HepG2 (cell line): ENCODE measurements at regions not wholly inside any gene's neighbourhood (a gene's known extent, or its start where the extent isn't known, plus 50 kb on each side); places are given as distances from the start of the nearest gene placed in this dataset.

Experiments
- ATAC-seq: fragments of 200-7000 bp; cut with Tn5 transposase; 3 replicates; pipeline ENCODE4 v1.9.1; 2020; ENCODE audit warnings: mild to moderate bottlenecking, moderate library complexity
- BruUV-seq: library from RNA; stranded (reverse); fragments of 400-500 nt; replicated peaks from 2 replicates; lab custom pipeline; 2021; lab: Mats Ljungman, UMichigan
- CTCF ChIA-PET: fragments of 300-600 bp; formaldehyde crosslinking; extraction: SDS; loops from one replicate; lab custom pipeline; 2021; ENCODE audit warnings: low total read pairs, inconsistent platforms, low intra/inter-chr PET ratio; lab: Yijun Ruan, JAX
- POLR2A ChIA-PET: fragments of 350-600 bp; sonication (Branson Sonifier 250); formaldehyde crosslinking; loops from one replicate; lab custom pipeline; 2020; ENCODE audit warnings: antibody characterized with exemption, inconsistent platforms; lab: Yijun Ruan, JAX
- DNase-seq: peaks from one replicate; pipeline ENCODE4 v3.0.0-alpha.2; 2015; ENCODE audit warnings: low spot score
- FAIRE-seq: peaks from 3 replicates; lab custom pipeline; 2011; peaks lifted over from hg19 to GRCh38; lab: Jason Lieb, UNC
- H2AFZ ChIP-seq: one replicate; pipeline ENCODE4 v1.6.1; 2011; ENCODE audit warnings: low read length, inconsistent platforms
- H3K27ac ChIP-seq: fragments of 300-600 bp; 3 replicates; pipeline ENCODE4 v1.8.0; 2011; ENCODE audit warnings: mixed run types, mild to moderate bottlenecking, mixed read lengths, low read length, inconsistent platforms; ENCODE audit not compliant: insufficient read depth; ENCODE audit errors: extremely low read length
- H3K27me3 ChIP-seq, 2 experiments: fragments of 200-600 bp in 1 of 2; 2 replicates in 1 of 2; 3 replicates in 1 of 2; pipeline versions ENCODE4 v1.6.0 to v1.8.0; 2011; ENCODE audit warnings: low read length in 2 of 2, mild to moderate bottlenecking in 2 of 2, moderate library complexity in 2 of 2, inconsistent platforms in 1 of 2; ENCODE audit not compliant: insufficient read depth in 2 of 2, control insufficient read depth in 1 of 2
- H3K36me3 ChIP-seq, 2 experiments: fragments of 200-600 bp in 1 of 2; replicated peaks in 1 of 2; 2 replicates in 1 of 2; 3 replicates in 1 of 2; pipeline versions ENCODE4 v1.5.1 to v1.8.0; 2011; ENCODE audit warnings: low read length in 2 of 2, inconsistent platforms in 1 of 2; ENCODE audit not compliant: insufficient read depth in 2 of 2, control insufficient read depth in 1 of 2
- H3K4me1 ChIP-seq: 2 replicates; pipeline ENCODE4 v1.5.1; 2012; ENCODE audit warnings: low read length, inconsistent platforms; ENCODE audit not compliant: insufficient read depth
- H3K4me2 ChIP-seq: 2 replicates; pipeline ENCODE4 v1.6.0; 2011; ENCODE audit warnings: low read depth, low read length, inconsistent platforms
- H3K4me3 ChIP-seq, 3 experiments: fragments of 200-600 bp in 1 of 3; sonication (generic), shearing (Covaris generic) in 1 of 3; replicated peaks in 1 of 3; 2 replicates each; pipeline ENCODE4 v1.5.1; 2011 to 2016; ENCODE audit warnings: low read length in 3 of 3, inconsistent platforms in 2 of 3, low read depth in 2 of 3, mild to moderate bottlenecking in 2 of 3, control low read depth in 1 of 3, mixed read lengths in 1 of 3; ENCODE audit not compliant: insufficient read depth in 1 of 3
- H3K79me2 ChIP-seq: one replicate; pipeline ENCODE4 v1.6.1; 2011; ENCODE audit warnings: low read length, inconsistent platforms; ENCODE audit not compliant: insufficient read depth
- H3K9ac ChIP-seq: 2 replicates; pipeline ENCODE4 v1.6.0; 2011; ENCODE audit warnings: mild to moderate bottlenecking, low read depth, low read length, inconsistent platforms; ENCODE audit not compliant: insufficient read depth
- H3K9me3 ChIP-seq: 2 replicates; pipeline ENCODE4 v1.5.1; 2012; ENCODE audit warnings: mild to moderate bottlenecking, low read length
- H4K20me1 ChIP-seq: 2 replicates; pipeline ENCODE4 v1.6.0; 2011; ENCODE audit warnings: inconsistent platforms, mild to moderate bottlenecking, low read length, moderate library complexity; ENCODE audit not compliant: insufficient read depth
- ATAD3A ChIP-seq: sonication (generic); formaldehyde crosslinking; IDR thresholded peaks from 2 replicates; pipeline ENCODE4 v1.4.0; 2020; ENCODE audit warnings: missing genetic modification reagents
- CTCF ChIP-seq: sonication (generic); formaldehyde crosslinking; IDR thresholded peaks from 2 replicates; pipeline ENCODE4 v1.5.0; 2020; ENCODE audit warnings: mild to moderate bottlenecking, missing genetic modification reagents, moderate library complexity
- FLYWCH1 ChIP-seq: sonication (generic); formaldehyde crosslinking; IDR thresholded peaks from 2 replicates; pipeline ENCODE4 v1.8.1; 2023; ENCODE audit warnings: mild to moderate bottlenecking, missing genetic modification reagents
- RERE ChIP-seq: IDR thresholded peaks from 2 replicates; pipeline ENCODE4 v1.6.1; 2016; ENCODE audit warnings: low read depth, missing genetic modification reagents, missing compliant biosample characterization
- SRSF4 ChIP-seq: fragments of 200-400 bp; formaldehyde crosslinking; IDR thresholded peaks from one replicate; pipeline ENCODE4 v1.6.1; 2018; ENCODE audit warnings: mild to moderate bottlenecking, low read depth, low read length, moderate library complexity; ENCODE audit not compliant: poor library complexity, severe bottlenecking
- STAG1 ChIP-seq: sonication (generic); formaldehyde crosslinking; IDR thresholded peaks from 2 replicates; pipeline ENCODE4 v1.4.0; 2020; ENCODE audit warnings: missing genetic modification reagents
- ZBTB26 ChIP-seq: IDR thresholded peaks from 2 replicates; pipeline ENCODE4 v1.6.1; 2016; ENCODE audit warnings: missing compliant biosample characterization, missing genetic modification reagents, borderline replicate concordance
- ZMAT5 ChIP-seq: sonication (generic); formaldehyde crosslinking; IDR thresholded peaks from 2 replicates; pipeline ENCODE4 v1.5.0; 2020; ENCODE audit warnings: mild to moderate bottlenecking, low read depth, missing genetic modification reagents, borderline replicate concordance
- ZNF33B ChIP-seq: sonication (generic); formaldehyde crosslinking; IDR thresholded peaks from 2 replicates; pipeline ENCODE4 v1.5.1; 2020; ENCODE audit warnings: mild to moderate bottlenecking, missing genetic modification reagents
- ZNF362 ChIP-seq: sonication (generic); formaldehyde crosslinking; IDR thresholded peaks from 2 replicates; pipeline ENCODE4 v1.4.0; 2020; ENCODE audit warnings: missing genetic modification reagents, mild to moderate bottlenecking, borderline replicate concordance
- ZNF503 ChIP-seq: sonication (generic); formaldehyde crosslinking; IDR thresholded peaks from 2 replicates; pipeline ENCODE4 v1.4.0; 2020; ENCODE audit warnings: missing genetic modification reagents
- ZSCAN20 ChIP-seq: sonication (generic); formaldehyde crosslinking; IDR thresholded peaks from 2 replicates; pipeline ENCODE4 v1.4.0; 2020; ENCODE audit warnings: missing genetic modification reagents, mild to moderate bottlenecking, borderline replicate concordance
- WGBS: methylation state at CpG from one replicate; pipeline ENCODE4 v1.1.6; 2017; ENCODE audit warnings: low lambda C conversion rate; 5-methylcytosine and 5-hydroxymethylcytosine counted together
- in situ Hi-C: cut with HindIII; loops from 2 replicates; pipeline ENCODE4 v1.10.0; 2017; ENCODE audit warnings: low pct_unique_long_range_greater_than_20kb; ENCODE audit not compliant: extremely low pct_ligation_motif_present
- intact Hi-C: fragments of 100-400 bp; cut with micrococcal nuclease; formaldehyde crosslinking; loops from one replicate; pipeline ENCODE4 v1.10.0; 2022; ENCODE audit not compliant: unreplicated experiment

GRCh38 chr1:189429610-189430009 lies 1048.1 kb downstream of the BRINP3 start:
- ChIA-PET CTCF (interaction anchor here (1.2 kb wide), 1 partner anchor 945 kb away, joined by 3 read pairs; no protein-coding TSS in a partner anchor), POLR2A (no interaction called here)
- BruUV-seq = no TSS peak
- H3K36me3 ChIP-seq = no peaks in the 10 kb centered on the region
- no peak overlapping the region for H3K27ac ChIP-seq
- H3K79me2 ChIP-seq = no peaks in the 10 kb centered on the region
- intact Hi-C loops (loop anchor here (1.0 to 10.0 kb wide), 4 partner anchors 243 to 1008 kb away; no protein-coding TSS in a partner anchor), in situ Hi-C loops (no loop called here)
- no peak overlapping the region for H3K4me2 ChIP-seq
- no peaks in the 10 kb centered on the region for H4K20me1 ChIP-seq
- ATAC-seq (peak; percentile 76), FAIRE-seq (no peak), DNase-seq (peak; percentile 53)
- 23% methylated on average over 4 of the region's 4 CpGs for WGBS
- no peak overlapping the region for H3K9ac ChIP-seq
- no peaks in the 10 kb centered on the region for H3K9me3 ChIP-seq
- no peak overlapping the region for H2AFZ ChIP-seq
- no peaks in the 10 kb centered on the region for H3K27me3 ChIP-seq
- no peak overlapping the region for H3K4me3 ChIP-seq
- H3K4me1 ChIP-seq = no peaks in the 10 kb centered on the region
- TF ChIP-seq SRSF4 = no peak
- TF ChIP-seq ZBTB26 = no peak
- TF ChIP-seq ZSCAN20 = no peak
- no peak for TF ChIP-seq ZNF33B (CRISPR knock-in tag)
- TF ChIP-seq ZMAT5 (CRISPR knock-in tag) = no peak
- TF ChIP-seq FLYWCH1 (CRISPR knock-in tag) = no peak
- peak; percentile 78 for TF ChIP-seq CTCF
- no peak for TF ChIP-seq ZNF503 (CRISPR knock-in tag)
- TF ChIP-seq STAG1 (CRISPR knock-in tag) = peak; percentile 73
- no peak for TF ChIP-seq ATAD3A (CRISPR knock-in tag)
- TF ChIP-seq ZNF362 (CRISPR knock-in tag) = peak; percentile 65; the same call in 1 of the 2 replicates
- TF ChIP-seq RERE (CRISPR knock-in tag) = no peak
